Fibroblast of skin of abdomen (primary cell): ENCODE measurements at regions not wholly inside any gene's neighbourhood (a gene's known extent, or its start where the extent isn't known, plus 50 kb on each side); places are given as distances from the start of the nearest gene placed in this dataset.

Experiments
- DNase-seq: peaks from one replicate; pipeline ENCODE4 v3.0.0-alpha.2; 2013

DNA sequence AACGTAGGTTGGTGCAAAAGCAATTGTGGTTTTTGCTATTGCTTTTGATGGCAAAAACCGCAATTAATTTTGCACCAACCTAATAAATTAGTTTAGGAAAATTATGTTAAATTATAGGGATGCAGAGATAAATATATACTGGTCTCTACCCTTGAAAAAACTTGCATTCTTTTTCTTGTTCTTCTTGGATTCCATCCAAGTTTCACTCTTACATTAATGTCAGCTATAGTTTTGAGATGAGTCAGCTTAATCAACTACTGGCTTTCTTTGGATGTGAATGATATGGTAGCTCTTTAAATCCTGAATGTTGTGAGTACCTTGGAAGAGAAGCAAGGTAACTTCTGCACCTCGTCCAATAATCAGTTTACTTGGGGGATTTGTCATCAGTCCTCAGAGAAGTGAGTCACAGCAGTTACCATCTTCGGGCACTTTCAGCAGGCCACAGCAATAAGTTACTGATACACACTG is 549.0 kb upstream of the ZNF608 start:
- peak; percentile 62 for DNase-seq

DNA sequence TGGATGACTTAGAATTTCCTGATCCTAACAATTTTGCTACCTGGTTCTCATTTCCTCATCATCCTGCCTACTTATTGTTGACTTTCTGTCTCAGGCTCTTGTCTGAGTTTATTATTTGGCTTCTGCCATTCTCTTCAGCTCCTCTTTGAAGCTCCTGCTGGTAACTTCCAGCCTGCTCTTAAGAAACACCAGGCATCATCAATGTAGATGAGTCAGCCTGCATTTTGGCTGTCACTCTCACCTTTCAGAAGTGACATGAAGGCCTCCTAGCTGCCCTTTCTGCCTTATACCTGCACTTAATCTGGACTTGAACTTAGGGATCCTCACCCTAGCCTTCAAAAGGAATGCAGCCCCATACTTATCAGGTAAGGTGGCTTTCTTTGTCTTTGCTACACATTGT is 551.8 kb upstream of the ZNF608 start:
- no peak for DNase-seq

- no peak for DNase-seq
Measured at GRCh38 chr5:125298746-125299379, 552.4 kb upstream of the ZNF608 start.

DNA sequence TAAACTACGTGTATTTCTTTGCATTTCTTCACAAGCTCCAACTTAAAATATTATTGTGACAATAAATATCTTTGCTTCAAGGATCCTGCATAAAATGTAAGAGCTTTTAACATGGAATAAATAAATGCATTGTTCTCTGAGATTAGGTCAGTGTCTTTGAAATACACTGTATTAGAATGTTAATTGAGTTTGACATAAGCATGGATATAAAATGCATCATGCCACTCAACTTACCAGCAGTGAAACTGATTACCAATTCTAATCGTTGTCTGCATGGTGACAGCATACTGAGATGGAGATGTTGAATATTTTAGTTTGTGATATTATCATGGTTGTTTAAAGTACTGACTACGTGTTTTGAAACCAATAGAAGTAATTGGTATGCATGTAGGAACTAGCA is 555.3 kb upstream of the ZNF608 start:
- DNase-seq = no peak

- DNase-seq = no peak
Measured at GRCh38 chr5:125302577-125302976, 556.1 kb upstream of the ZNF608 start.

- DNase-seq = no peak
Measured at GRCh38 chr5:125306741-125307140, 560.3 kb upstream of the ZNF608 start.

GRCh38 chr5:125310749-125311148 is 564.3 kb upstream of the ZNF608 start:
- no peak for DNase-seq

GRCh38 chr5:125311743-125312142 is 565.3 kb upstream of the ZNF608 start:
- DNase-seq = peak; percentile 93

DNA sequence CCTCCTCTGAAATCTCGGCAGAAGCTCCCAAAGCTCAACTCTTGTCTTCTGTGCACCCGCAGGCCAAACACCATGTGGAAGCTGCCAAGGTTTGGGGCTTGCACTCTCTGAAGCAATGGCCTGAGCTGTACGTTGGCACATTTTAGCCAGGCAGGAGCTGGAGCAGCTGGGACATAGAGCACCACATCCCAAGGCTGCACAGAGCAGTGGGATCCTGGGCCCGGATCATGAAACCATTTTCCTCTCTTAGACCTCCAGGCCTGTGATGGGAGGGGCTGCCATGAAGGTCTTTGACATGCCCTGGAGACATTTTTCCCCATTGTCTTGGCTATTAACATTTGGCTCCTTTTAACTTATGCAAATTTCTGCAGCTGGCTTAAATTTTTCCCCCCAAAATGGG is 567.1 kb upstream of the ZNF608 start:
- no peak for DNase-seq

GRCh38 chr5:125315306-125315705 is 568.9 kb upstream of the ZNF608 start:
- DNase-seq = no peak

DNA sequence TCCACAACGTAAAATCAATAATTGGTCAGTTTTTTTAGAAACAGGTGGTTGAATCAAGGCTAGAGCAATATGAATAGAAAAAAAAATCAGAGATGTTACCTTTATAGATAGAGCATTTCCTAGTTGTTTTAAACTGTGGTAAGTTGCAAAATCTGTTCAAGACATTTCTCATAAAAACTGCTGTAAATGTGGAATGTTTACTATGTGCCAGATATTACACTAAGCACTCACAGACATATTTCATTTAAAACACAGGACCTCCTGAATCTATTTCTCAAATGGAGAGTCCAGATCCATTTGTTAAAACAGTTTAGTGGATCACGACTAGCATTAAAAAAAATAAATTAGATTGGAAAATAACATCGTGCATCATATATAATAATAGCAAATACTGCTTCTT is 570.0 kb upstream of the ZNF608 start:
- DNase-seq = no peak

DNA sequence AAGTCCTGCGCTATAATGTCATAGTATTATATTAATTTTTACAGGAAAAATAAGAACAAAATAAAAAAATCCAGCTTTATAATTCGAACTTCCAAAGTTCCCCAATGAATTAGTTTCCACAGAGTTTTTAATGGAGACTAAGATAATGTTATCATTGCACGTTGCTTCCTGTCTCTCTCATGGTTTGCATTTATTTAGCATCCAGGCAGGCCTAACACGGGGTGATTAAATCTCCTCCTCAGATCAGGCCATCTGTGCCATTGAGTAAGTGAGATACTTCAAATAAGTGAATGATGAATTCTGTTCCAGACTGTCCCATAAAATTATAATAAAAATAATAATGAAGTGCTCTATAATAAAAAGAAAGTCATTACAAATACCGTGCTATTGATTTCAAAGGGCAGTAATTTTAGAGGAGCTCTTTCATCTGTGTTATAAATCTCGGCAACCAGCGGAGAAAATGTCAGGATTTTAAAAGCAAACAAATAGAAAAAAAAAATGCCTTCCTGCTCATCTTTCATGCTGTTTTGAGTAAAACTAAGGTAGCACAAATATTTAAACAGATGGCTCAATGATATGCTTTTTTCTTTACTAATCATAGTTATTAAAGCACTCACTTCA is 570.6 kb upstream of the ZNF608 start:
- DNase-seq = no peak

- no peak for DNase-seq
Measured at GRCh38 chr5:125317536-125317995, 571.1 kb upstream of the ZNF608 start.

GRCh38 chr5:125321654-125322053 is 575.2 kb upstream of the ZNF608 start:
- DNase-seq = no peak

DNA sequence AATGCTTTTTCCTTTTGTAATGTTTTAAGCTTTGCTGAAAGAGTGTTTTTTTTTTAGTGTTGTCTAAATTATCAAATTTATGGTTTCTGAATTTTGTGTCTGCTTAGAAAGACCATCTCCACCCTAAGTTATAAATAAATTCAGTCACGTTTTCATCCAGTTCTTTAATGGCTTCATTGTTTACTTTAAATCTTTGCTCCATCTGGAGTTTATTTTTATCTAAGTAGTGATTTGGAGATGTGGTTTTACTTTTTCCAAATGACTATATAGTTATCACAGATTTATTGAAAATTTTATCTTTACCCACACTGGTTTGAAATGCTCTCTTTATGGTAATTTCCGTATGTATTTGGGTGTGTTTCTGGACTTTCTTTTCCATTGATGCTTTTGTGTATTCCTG is 577.2 kb upstream of the ZNF608 start:
- DNase-seq = no peak

DNA sequence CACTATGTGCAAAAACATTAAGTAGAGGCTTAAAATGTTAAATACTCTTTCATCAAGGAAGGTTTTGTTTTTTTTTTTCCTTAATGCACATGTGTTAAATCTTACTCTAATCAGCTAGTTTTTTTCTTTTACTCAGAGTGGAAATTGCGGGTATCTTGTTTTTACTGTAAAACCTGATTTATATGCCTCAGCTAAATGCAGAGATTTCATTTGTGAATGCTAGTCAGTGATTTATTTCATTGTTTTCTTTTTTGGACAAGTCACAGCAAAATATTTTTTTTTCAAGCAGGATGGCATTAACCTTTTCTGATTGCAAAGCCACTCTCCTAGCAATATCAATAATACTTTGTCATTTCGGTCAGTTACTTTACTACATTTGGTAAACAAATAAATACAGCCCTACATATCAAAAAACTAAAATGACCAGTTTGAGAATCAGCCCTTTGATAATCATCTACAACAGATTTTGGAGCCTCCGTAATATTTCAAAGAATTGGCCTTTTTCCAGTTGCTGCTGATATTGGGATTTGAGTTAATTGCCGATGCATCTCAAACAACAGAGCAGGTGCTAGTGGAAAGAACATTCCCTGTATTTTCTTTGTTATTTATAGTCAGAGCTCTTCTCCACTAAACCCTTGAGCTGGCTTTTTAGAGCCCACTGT is 579.2 kb upstream of the ZNF608 start:
- no peak for DNase-seq

GRCh38 chr5:125326150-125326510 is 579.7 kb upstream of the ZNF608 start:
- peak; percentile 80 for DNase-seq

- DNase-seq = no peak
Measured at GRCh38 chr5:125327676-125328075, 581.2 kb upstream of the ZNF608 start.

- DNase-seq = no peak
Measured at GRCh38 chr5:125331987-125332598, 585.7 kb upstream of the ZNF608 start.

- DNase-seq = no peak
Measured at GRCh38 chr5:125333416-125333815, 587.0 kb upstream of the ZNF608 start.

GRCh38 chr5:125336401-125336800 is 590.0 kb upstream of the ZNF608 start:
- DNase-seq = no peak

- no peak for DNase-seq
Measured at GRCh38 chr5:125337294-125337693, 590.9 kb upstream of the ZNF608 start.

GRCh38 chr5:125338440-125339174 is 592.2 kb upstream of the ZNF608 start:
- peak; percentile 12 for DNase-seq
